ENCODE measurements at regions not wholly inside any gene's neighbourhood (a gene's known extent, or its start where the extent isn't known, plus 50 kb on each side); places are given as distances from the start of the nearest gene placed in this dataset.

- no peak overlapping the region for H4K8ac ChIP-seq (ENCODE audit: low read depth, low read length)
- no peaks in the 10 kb centered on the region for H3K79me1 ChIP-seq (ENCODE audit: low read length)
- no peak overlapping the region for H3K56ac ChIP-seq (ENCODE audit: low read length)
- H3K27me3 ChIP-seq (ENCODE audit: insufficient read depth, low read length, poor library complexity): peaks cover 31% of the 10 kb centered on the region
- peak; percentile 60 for DNase-seq
- no CpG with 5 or more reads among the region's 2 CpGs for WGBS (ENCODE audit: extremely low coverage, insufficient coverage, low lambda C conversion rate)
- H3K79me2 ChIP-seq (ENCODE audit: control insufficient read depth, insufficient read depth, low read length): no peaks in the 10 kb centered on the region
- H3K27ac ChIP-seq (ENCODE audit: low read depth, low read length): no peak overlapping the region
- H3K23ac ChIP-seq (ENCODE audit: low read length): no peak overlapping the region
- no peaks in the 10 kb centered on the region for H3K4me1 ChIP-seq (ENCODE audit: control insufficient read depth, low read depth, low read length)
- no peak overlapping the region for H2BK120ac ChIP-seq (ENCODE audit: low read depth, low read length)
- no peak overlapping the region for H2BK15ac ChIP-seq (replicated peaks; ENCODE audit: low read depth)
- H3K4ac ChIP-seq (ENCODE audit: low read depth, low read length): no peak overlapping the region
- no peak overlapping the region for H2BK5ac ChIP-seq (ENCODE audit: low read length)
- no peak overlapping the region for H2AK5ac ChIP-seq (ENCODE audit: low read length)
- H3K4me2 ChIP-seq (ENCODE audit: low read length): no peak overlapping the region
- H3K4me3 ChIP-seq (ENCODE audit: low read length): no peak overlapping the region
- H3K36me3 ChIP-seq (ENCODE audit: control insufficient read depth, insufficient read depth, low read length): no peaks in the 10 kb centered on the region
- no peak overlapping the region for H4K5ac ChIP-seq (ENCODE audit: low read length)
- H3K9ac ChIP-seq (ENCODE audit: low read length): no peak overlapping the region
- H3K18ac ChIP-seq (ENCODE audit: low read length): no peak overlapping the region
Observed at GRCh38 chr12:114476159-114476558, 70.2 kb upstream of the TBX5 start.

DNA sequence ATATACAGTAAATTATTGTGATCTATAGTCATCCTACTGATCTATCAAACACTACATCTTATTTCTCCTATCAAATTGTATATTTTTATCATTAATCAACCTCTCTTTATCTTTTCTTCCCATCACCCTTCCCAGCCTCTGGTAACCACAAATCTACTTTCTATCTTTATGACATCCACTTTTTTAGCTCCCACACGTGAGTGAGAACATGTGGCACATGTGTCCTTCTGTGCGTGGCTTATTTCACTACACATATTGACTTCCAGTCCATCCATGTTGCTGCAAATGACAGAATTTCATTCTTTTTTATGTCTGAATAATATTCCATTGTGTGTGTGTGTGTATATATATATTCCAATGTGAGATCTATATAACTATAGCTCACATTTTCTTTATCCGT, 67.8 kb upstream of the TBX5 start:
- Histone ChIP-seq H3K23ac (ENCODE audit: low read length) (no peak overlapping the region), H3K27ac (ENCODE audit: low read depth, low read length) (no peak overlapping the region), H3K36me3 (ENCODE audit: control insufficient read depth, insufficient read depth, low read length) (no peaks in the 10 kb centered on the region), H2BK5ac (ENCODE audit: low read length) (no peak overlapping the region), H3K79me2 (ENCODE audit: control insufficient read depth, insufficient read depth, low read length) (no peaks in the 10 kb centered on the region), H2BK15ac (replicated peaks; ENCODE audit: low read depth) (no peak overlapping the region), H3K4me2 (ENCODE audit: low read length) (no peak overlapping the region), H2BK120ac (ENCODE audit: low read depth, low read length) (no peak overlapping the region), H3K27me3 (ENCODE audit: insufficient read depth, low read length, poor library complexity) (peaks cover 12% of the 10 kb centered on the region), H3K9ac (ENCODE audit: low read length) (no peak overlapping the region), H3K79me1 (ENCODE audit: low read length) (no peaks in the 10 kb centered on the region), H2AK5ac (ENCODE audit: low read length) (no peak overlapping the region), H3K56ac (ENCODE audit: low read length) (no peak overlapping the region), H3K18ac (ENCODE audit: low read length) (no peak overlapping the region), H4K5ac (ENCODE audit: low read length) (no peak overlapping the region), H3K4me3 (ENCODE audit: low read length) (no peak overlapping the region), H4K8ac (ENCODE audit: low read depth, low read length) (no peak overlapping the region), H3K4ac (ENCODE audit: low read depth, low read length) (no peak overlapping the region), H3K4me1 (ENCODE audit: control insufficient read depth, low read depth, low read length) (no peaks in the 10 kb centered on the region)
- WGBS (ENCODE audit: extremely low coverage, insufficient coverage, low lambda C conversion rate): no CpG with 5 or more reads among the region's 3 CpGs
- DNase-seq: no peak

GRCh38 chr12:114473018-114473417, 67.1 kb upstream of the TBX5 start:
- Histone ChIP-seq H4K5ac (ENCODE audit: low read length) (no peak overlapping the region), H3K18ac (ENCODE audit: low read length) (no peak overlapping the region)
- WGBS (ENCODE audit: extremely low coverage, insufficient coverage, low lambda C conversion rate): no CpG with 5 or more reads among the region's 2 CpGs

DNA sequence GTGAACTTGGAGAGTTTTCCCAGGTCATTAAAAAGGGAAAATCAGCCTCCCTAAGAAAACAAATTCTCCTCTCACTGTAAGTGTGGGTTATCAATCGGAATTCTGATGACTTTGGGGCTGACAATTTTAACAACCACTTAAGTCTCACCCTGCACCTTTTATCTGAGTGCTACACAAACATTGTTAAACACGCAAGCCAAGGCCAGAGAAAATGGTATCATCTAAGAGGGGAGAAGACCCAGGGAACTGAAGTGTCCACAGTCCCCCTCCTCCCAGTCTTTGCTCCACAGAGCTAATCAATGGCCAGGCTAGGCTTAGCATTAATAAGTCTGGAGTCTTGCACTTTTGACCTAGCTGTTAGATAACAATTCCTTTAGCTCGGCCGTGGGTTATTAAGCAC, 51.7 kb upstream of the TBX5 start:
- Histone ChIP-seq H3K79me2 (ENCODE audit: control insufficient read depth, insufficient read depth, low read length) (no peaks in the 10 kb centered on the region), H3K4me3 (ENCODE audit: low read length) (no peak overlapping the region), H3K36me3 (ENCODE audit: control insufficient read depth, insufficient read depth, low read length) (no peaks in the 10 kb centered on the region), H4K5ac (ENCODE audit: low read length) (no peak overlapping the region), H2AK5ac (ENCODE audit: low read length) (no peak overlapping the region), H3K27me3 (ENCODE audit: insufficient read depth, low read length, poor library complexity) (no peaks in the 10 kb centered on the region), H3K23ac (ENCODE audit: low read length) (no peak overlapping the region), H3K4me1 (ENCODE audit: control insufficient read depth, low read depth, low read length) (no peaks in the 10 kb centered on the region), H3K18ac (ENCODE audit: low read length) (no peak overlapping the region), H2BK5ac (ENCODE audit: low read length) (no peak overlapping the region), H4K8ac (ENCODE audit: low read depth, low read length) (no peak overlapping the region), H2BK120ac (ENCODE audit: low read depth, low read length) (no peak overlapping the region), H3K4me2 (ENCODE audit: low read length) (no peak overlapping the region), H3K27ac (ENCODE audit: low read depth, low read length) (no peak overlapping the region), H3K4ac (ENCODE audit: low read depth, low read length) (no peak overlapping the region), H3K56ac (ENCODE audit: low read length) (no peak overlapping the region), H3K79me1 (ENCODE audit: low read length) (no peaks in the 10 kb centered on the region), H3K9ac (ENCODE audit: low read length) (no peak overlapping the region), H2BK15ac (replicated peaks; ENCODE audit: low read depth) (no peak overlapping the region)
- no CpG with 5 or more reads among the region's 4 CpGs for WGBS (ENCODE audit: extremely low coverage, insufficient coverage, low lambda C conversion rate)
- DNase-seq: no peak

More at GRCh38 chr12:114473018-114473417, 67.1 kb upstream of the TBX5 start:
- no peak overlapping the region for H3K4me3 ChIP-seq (ENCODE audit: low read length)
- no peak overlapping the region for H3K23ac ChIP-seq (ENCODE audit: low read length)
- no peak for DNase-seq
- H4K8ac ChIP-seq (ENCODE audit: low read depth, low read length): no peak overlapping the region
- no peak overlapping the region for H2BK120ac ChIP-seq (ENCODE audit: low read depth, low read length)
- H3K4me1 ChIP-seq (ENCODE audit: control insufficient read depth, low read depth, low read length): no peaks in the 10 kb centered on the region
- H3K4me2 ChIP-seq (ENCODE audit: low read length): no peak overlapping the region
- H3K56ac ChIP-seq (ENCODE audit: low read length): no peak overlapping the region
- no peaks in the 10 kb centered on the region for H3K36me3 ChIP-seq (ENCODE audit: control insufficient read depth, insufficient read depth, low read length)
- no peak overlapping the region for H2BK5ac ChIP-seq (ENCODE audit: low read length)
- H2AK5ac ChIP-seq (ENCODE audit: low read length): no peak overlapping the region
- no peaks in the 10 kb centered on the region for H3K79me1 ChIP-seq (ENCODE audit: low read length)
- H2BK15ac ChIP-seq (replicated peaks; ENCODE audit: low read depth): no peak overlapping the region
- H3K4ac ChIP-seq (ENCODE audit: low read depth, low read length): no peak overlapping the region
- H3K27me3 ChIP-seq (ENCODE audit: insufficient read depth, low read length, poor library complexity): peaks cover 7% of the 10 kb centered on the region
- H3K79me2 ChIP-seq (ENCODE audit: control insufficient read depth, insufficient read depth, low read length): no peaks in the 10 kb centered on the region
- no peak overlapping the region for H3K9ac ChIP-seq (ENCODE audit: low read length)
- no peak overlapping the region for H3K27ac ChIP-seq (ENCODE audit: low read depth, low read length)

Data from mesendoderm (in vitro differentiated cells).